Kidney tubule cell (primary cell): ENCODE measurements at regions not wholly inside any gene's neighbourhood (a gene's known extent, or its start where the extent isn't known, plus 50 kb on each side); places are given as distances from the start of the nearest gene placed in this dataset.
A peak's percentile ranks its signal among the peaks of the same experiment; 100 is the strongest.

Experiments used
- DNase-seq: peaks from one replicate; pipeline ENCODE4 v3.0.0-alpha.2; 2018; ENCODE audit warnings: low spot score

DNA sequence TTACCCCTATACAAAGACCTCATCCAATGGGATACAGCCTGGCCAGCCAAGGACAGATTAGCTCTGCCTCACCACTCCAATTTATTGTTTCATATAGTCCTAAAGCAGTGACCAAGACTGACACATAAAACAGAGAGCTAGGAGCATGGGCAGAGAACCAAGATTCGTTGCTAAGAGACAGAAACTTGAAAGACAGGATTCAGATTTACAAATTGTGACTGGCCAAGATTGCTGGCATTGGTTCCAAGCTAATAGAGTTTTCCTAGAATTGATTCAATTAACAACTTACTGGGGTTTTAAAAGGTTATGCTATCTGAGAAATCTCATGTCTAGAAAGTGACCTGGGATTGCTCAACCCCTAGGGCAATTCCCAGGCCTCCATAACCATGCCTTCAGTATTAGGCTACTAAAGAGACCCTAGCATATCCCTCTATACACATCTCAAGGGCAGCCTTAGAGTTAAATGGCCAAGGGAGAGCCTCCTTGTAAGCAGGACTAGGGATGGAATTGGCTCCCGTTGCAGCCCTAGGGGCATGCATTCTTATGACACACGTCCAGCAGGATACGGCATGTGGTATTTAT, 75.6 kb downstream of the ICOS start:
- DNase-seq: peak; percentile 33

- no peak for DNase-seq
Observed at GRCh38 chr2:204015118-204015843, 78.7 kb downstream of the ICOS start.

DNA sequence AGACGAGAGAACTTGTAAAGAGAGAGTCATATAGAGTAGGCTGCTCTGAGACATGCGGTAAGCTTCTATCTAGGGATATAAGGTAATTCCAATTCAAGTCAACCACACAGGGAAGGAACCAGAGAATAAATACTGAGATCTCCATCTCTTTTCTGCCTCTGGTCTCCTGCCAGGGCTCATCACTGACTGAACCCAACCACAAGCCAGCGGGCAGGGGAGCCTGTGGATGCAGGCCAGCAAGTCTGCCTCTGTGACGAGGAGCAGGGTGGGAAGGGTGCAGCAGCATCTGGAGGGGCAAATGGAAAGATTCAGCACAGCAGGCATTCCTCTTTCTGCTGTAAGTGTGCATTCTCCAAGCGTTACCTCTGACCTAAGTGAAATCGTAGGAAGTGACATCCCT, 82.2 kb downstream of the ICOS start:
- no peak for DNase-seq

DNA sequence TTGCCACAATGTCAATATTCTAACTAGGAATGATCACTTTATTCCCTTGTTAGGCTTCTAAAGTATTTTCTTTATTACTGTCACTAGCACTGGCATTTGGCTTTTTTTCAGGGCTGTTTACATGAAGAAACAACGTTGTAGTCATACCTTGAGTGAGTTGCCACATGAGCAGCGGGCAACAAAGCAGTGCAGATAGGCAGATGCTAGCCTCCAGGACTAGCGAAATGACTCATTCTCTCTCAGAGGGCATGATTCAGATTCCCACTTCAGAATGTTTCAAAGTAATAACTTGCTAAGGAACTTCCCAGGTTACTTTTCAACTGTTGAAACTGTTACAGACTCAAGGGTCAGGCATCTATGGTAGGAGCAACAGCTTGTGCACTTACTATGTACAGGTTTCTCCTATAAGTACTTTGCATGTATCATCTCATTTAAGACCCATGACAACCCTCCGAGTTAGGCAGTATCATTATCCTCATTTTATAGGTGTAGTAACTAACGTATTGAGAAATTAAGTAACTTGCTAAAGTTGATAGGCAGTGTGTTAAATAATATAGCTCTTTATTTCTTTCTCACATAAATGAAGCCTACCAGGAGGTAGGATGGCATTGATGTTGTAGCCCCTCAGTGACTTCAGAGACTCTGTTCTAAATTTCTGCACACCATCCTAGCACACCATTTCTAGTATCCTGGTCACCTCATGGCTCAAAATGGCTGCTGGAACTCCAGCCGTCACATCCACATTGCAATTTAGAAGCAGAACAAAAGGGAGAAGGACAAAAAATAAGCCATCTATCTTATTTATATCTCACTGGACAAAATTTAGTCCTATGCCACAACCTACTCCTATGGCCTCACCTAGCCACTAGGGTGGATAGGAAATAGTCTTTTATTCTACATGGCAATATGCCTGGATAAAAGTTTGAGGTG, 83.3 kb downstream of the ICOS start:
- DNase-seq: peak; percentile 90

GRCh38 chr2:204021290-204022081, 84.9 kb downstream of the ICOS start:
- no peak for DNase-seq

GRCh38 chr2:204022550-204022949, 86.0 kb downstream of the ICOS start:
- no peak for DNase-seq

- no peak for DNase-seq
Observed at GRCh38 chr2:204023088-204023487, 86.5 kb downstream of the ICOS start.

GRCh38 chr2:204024503-204024902, 87.9 kb downstream of the ICOS start:
- peak; percentile 44 for DNase-seq

DNA sequence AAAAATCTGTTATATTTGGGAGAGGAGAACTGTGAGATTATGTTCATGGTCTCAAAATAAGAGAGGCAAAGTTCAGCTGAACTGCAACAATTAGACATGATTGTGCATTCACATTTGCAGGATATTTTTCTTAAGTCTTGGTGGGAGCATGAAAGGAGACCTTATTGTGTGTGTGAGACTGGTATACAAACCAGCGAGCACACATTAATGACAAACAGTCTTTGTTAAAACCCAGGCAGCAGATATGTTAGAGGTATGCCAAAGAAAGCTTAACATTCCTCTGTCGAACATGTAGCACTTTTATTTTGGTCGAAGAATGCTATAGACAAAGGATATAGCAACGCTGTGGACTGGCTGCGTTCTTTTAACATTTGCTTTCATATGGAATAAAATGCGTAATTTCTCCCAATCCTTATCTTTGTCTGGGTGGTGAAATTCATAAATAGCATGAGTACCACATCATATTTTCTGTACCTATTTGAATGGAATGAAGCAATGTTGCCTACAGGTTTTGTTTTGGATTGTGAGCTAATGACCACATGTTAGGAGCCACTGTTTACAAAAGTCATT, 88.4 kb downstream of the ICOS start:
- no peak for DNase-seq

DNA sequence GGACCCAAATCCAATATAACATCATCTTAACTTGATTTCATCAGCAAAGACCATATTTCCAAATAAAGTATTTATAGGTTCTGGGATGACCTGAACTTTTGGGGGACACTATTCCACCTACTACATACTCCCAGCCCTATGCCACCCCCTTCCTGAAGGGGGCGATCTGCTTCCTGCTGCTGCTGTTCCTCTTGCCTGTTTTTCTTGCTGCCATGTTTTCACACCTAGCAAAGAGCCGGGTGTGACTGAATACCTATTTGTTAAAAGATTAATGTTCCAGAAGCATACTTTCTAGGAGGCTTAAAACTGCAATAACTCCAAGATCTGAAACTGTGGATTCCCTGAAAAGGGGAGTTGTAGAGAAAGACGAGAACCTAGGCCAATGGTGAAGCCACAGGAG, 89.7 kb downstream of the ICOS start:
- DNase-seq: no peak

DNA sequence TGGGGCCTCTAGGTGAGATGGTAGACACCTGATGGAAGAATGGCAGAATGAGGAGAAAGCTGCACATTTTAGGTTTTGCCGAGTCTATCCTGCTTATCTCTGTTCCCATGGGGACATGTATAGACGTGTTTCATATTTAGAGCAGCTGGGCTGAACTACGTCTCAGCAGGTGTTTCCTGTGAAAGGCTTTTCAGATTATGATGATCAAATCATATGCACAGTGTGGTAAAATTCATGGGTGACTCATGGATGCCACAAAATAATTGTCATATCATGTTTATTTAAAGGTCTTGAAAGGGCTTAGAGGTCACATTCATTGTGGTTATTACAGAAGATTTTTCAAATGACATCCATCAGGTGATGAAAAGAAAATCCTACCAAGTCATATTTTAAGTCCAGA, 90.5 kb downstream of the ICOS start:
- DNase-seq: peak; percentile 48

DNA sequence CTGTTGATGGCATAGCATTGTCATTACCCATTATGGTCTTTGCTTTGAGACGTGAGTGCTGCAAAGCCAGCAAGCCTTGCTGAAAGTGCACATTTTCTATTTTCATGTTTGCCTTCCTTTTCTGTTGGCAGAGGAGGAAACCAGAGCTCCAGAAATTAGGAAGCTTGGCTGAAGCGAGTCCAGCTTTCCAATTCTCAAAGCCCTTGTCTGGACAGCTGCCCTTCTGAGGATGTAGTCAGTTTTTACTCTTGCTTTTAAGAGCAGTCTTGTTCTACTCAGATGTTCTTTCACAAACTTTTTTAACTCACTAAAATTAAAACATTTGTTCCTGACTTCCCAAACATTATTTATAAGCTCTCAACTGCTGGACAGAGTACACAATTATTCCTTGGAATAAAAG, 93.8 kb downstream of the ICOS start:
- DNase-seq: no peak

DNA sequence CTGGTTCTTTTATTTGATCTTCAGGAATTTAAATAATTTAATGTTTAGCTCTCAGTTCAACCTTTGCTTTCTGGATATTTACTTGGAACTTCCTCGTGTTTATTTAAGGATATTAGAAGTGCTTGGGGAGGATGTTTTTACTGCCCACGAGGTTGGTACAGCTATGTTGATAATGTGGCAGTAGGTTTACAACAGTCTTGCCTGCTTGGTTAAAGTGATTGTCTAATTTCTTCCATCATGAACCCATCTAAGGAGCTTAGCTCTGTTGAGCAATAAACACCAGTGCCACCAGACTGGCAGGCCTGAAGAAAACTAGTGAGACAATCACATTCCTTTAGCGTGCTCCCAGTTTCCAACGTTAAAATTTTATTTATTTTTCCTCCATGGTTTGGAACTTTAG, 94.5 kb downstream of the ICOS start:
- no peak for DNase-seq

- DNase-seq: no peak
Observed at GRCh38 chr2:204032301-204032700, 95.7 kb downstream of the ICOS start.

DNA sequence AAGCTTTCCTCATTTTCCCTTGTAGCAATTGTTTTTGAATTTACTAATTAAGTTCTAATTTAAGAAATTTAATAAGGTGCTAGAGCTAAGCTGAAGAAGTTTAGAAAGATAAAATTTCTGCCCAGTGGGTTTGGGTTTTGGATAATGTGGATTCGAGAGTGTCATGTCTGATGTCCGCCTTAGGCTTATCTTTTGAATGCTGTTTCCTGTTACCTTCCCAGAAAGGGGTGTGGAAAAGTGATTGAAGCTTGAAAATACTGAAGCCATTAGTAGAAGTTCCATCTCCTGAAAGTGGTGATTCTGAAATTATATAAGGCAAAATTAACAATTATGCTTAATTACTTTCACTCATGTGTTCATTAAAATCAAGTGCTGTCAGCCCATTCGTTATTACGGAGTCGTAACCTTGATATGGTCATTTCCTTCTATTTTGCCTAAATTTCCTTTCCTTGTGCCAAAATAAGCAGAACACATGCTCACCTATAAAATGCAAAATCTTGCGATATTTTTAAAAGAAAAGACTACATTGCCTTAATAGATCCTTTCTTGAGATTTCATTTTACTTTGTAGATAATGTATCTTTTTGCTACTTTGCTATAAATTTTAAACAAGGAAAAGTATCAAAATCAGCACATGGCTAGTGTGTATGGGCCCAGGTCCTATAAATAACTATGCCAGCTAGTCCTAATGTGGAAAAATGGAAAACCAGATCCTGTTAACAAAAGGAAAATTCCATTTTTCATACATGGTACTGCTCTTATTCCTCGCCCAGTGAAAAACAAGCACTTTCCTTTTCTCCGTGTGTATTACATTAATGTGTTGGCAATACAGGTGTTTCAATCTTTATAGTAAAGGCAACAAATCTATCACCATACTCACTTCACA, 97.3 kb downstream of the ICOS start:
- DNase-seq: no peak

- DNase-seq: no peak
Observed at GRCh38 chr2:204036706-204037105, 100.1 kb downstream of the ICOS start.

GRCh38 chr2:204037286-204037685, 100.7 kb downstream of the ICOS start:
- DNase-seq: no peak

GRCh38 chr2:204039298-204039838, 102.8 kb downstream of the ICOS start:
- no peak for DNase-seq

DNA sequence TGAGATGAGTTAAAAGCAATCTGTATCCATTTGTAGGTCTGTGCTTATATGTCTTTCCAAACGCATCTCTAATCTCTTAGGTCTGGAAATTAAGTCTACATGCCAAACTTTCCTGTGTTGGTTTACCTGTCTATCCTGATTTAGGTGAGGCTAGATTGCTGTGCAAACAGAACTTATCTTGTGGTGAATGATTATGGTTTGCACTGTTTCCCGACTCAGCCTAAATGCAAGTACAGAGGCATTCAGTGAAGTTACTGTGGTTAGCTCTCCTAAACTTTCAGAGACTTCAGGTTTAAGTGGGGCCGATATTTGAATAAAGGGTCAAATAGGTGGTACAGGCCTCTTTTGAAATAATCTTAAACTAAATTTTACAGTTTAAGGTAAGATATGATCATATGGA, 103.5 kb downstream of the ICOS start:
- DNase-seq: no peak

- no peak for DNase-seq
Observed at GRCh38 chr2:204042401-204042800, 105.8 kb downstream of the ICOS start.

DNA sequence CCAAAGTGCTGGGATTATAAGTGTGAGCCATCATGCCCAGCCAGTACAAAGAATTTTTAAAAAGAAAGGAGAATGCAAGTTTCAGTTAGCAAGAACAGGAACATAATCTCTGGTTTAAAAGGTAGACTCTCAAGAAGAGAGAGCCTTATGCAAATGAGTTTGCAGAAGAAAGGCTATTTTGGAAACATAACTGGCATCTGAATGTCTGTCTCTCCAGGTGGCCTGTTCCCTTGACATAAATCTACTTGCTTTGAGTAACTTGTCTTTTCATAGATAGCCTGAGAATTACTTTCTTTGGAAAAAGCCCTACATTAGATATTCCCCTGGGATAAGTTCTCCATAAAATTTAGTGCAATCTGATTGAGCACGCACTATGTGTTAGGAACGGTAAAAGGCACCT, 109.6 kb downstream of the ICOS start:
- DNase-seq: no peak
